ENCODE measurements at regions not wholly inside any gene's neighbourhood (a gene's known extent, or its start where the extent isn't known, plus 50 kb on each side); places are given as distances from the start of the nearest gene placed in this dataset.

DNA sequence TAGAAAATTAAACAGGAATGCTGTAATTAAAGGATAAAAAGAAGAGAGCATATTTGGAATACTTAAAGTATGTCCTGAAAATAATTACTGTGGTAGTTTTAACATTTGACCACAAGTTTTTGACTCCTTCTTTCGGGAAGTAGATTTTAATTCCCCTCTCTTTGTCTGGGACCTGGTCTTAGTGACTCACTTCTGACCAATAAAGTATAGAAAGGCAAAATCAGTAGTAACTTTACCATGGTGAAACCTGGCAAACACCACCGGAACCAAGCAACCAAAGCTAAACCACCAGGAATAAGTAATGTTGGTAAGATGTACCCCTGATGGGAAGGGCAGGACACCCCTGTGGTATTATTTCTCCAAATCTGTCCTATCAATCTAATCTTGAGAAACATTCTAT is 314.8 kb downstream of the PDHA2 start:
- Histone ChIP-seq H4K8ac (ENCODE audit: low read depth in 2 of 2, low read length in 2 of 2) (no peak overlapping the region), H3K4ac (ENCODE audit: low read depth, low read length) (no peak overlapping the region), H3K27me3 (ENCODE audit: control insufficient read depth, insufficient read depth, low read length) (no peaks in the 10 kb centered on the region), H2BK120ac (ENCODE audit: low read depth, low read length) (no peak overlapping the region), H3K27ac (ENCODE audit: insufficient read depth, low read length) (no peak overlapping the region), H3K79me1 (ENCODE audit: low read depth in 1 of 2, low read length in 2 of 2) (no peaks in the 10 kb centered on the region), H3K9me1 (ENCODE audit: insufficient read depth, low read length) (no peaks in the 10 kb centered on the region), H4K20me1 (ENCODE audit: insufficient read depth, low read length) (no peaks in the 10 kb centered on the region), H3K36me3 (ENCODE audit: control insufficient read depth, insufficient read depth, low read length) (no peaks in the 10 kb centered on the region), H2BK15ac (ENCODE audit: low read depth, low read length) (no peak overlapping the region), H2BK5ac (ENCODE audit: low read depth, low read length, poor library complexity, severe bottlenecking) (no peak overlapping the region), H3K4me3 (ENCODE audit: insufficient read depth, low read depth, low read length) (no peak overlapping the region), H4K5ac (ENCODE audit: low read depth, low read length) (no peak overlapping the region), H3K14ac (replicated peaks; ENCODE audit: low read depth, low read length) (no peak overlapping the region), H3K18ac (ENCODE audit: low read depth, low read length) (no peak overlapping the region), H2AK5ac (ENCODE audit: low read depth, low read length) (no peak overlapping the region), H3K4me2 (ENCODE audit: low read depth, low read length) (no peak overlapping the region), H3K4me1 (ENCODE audit: control insufficient read depth, insufficient read depth, low read length) (no peaks in the 10 kb centered on the region), H3K9me3 (ENCODE audit: control insufficient read depth, insufficient read depth, low read length) (no peaks in the 10 kb centered on the region), H2AK9ac (replicated peaks; ENCODE audit: low read depth, low read length, poor library complexity) (no peak overlapping the region), H4K91ac (ENCODE audit: insufficient read depth, low read depth, low read length) (no peak overlapping the region), H3K9ac (ENCODE audit: low read depth, low read length) (no peak overlapping the region), H3K56ac (ENCODE audit: extremely low read depth, insufficient read depth, low read length) (no peak overlapping the region), H2AFZ (replicated peaks; ENCODE audit: low read length, poor library complexity) (no peak overlapping the region), H2BK20ac (ENCODE audit: low read depth, low read length) (no peak overlapping the region), H3K23ac (ENCODE audit: low read depth, low read length) (no peak overlapping the region)
- intact Hi-C loops (cut with micrococcal nuclease) (no loop called here), in situ Hi-C loops (cut with MboI; ENCODE audit: low sequenced_read_pairs) (no loop called here), dilution Hi-C loops (cut with HindIII; ENCODE audit: low sequenced_read_pairs, unreplicated experiment) (no loop called here)
- no peak for TF ChIP-seq MAZ (IDR thresholded peaks at IDR 0.05; ENCODE audit: borderline replicate concordance, low read depth, low read length)
- no peak for TF ChIP-seq BHLHE40 (IDR thresholded peaks at IDR 0.05; ENCODE audit: low read depth, low read length)
- TF ChIP-seq, protein P1, sequence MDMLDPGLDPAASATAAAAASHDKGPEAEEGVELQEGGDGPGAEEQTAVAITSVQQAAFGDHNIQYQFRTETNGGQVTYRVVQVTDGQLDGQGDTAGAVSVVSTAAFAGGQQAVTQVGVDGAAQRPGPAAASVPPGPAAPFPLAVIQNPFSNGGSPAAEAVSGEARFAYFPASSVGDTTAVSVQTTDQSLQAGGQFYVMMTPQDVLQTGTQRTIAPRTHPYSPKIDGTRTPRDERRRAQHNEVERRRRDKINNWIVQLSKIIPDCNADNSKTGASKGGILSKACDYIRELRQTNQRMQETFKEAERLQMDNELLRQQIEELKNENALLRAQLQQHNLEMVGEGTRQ (IDR thresholded peaks at IDR 0.05; ENCODE audit: low read depth, low read length) = no peak
- WGBS, 2 experiments (ENCODE audit: extremely low coverage in 2 of 2, insufficient read length in 1 of 2) = no CpG with 5 or more reads among the region's 2 CpGs
- CTCF ChIA-PET = no interaction called here
- POLR2A ChIA-PET (ENCODE audit: unreplicated experiment) = no interaction called here
- no peak for DNase-seq
- BruUV-seq (replicated peaks) = no TSS peak
- no peak for ATAC-seq (ENCODE audit: low read depth)
